ENCODE measurements at regions not wholly inside any gene's neighbourhood (a gene's known extent, or its start where the extent isn't known, plus 50 kb on each side); places are given as distances from the start of the nearest gene placed in this dataset.

GRCh38 chr12:96136161-96136560 is 58.0 kb upstream of the ELK3 start:
- Histone ChIP-seq H3K4me1 (ENCODE audit: control insufficient read depth, insufficient read depth, low read length) (no peaks in the 10 kb centered on the region), H3K9me3 (ENCODE audit: control insufficient read depth, insufficient read depth, low read depth, low read length) (no peaks in the 10 kb centered on the region), H3K27ac (ENCODE audit: extremely low read depth, low read depth, low read length) (no peak overlapping the region), H3K4me3 (ENCODE audit: low read depth, low read length) (no peak overlapping the region), H3K36me3 (ENCODE audit: control insufficient read depth in 2 of 2, insufficient read depth in 1 of 2, low read length in 2 of 2) (no peaks in the 10 kb centered on the region)
- CTCF ChIA-PET: no interaction called here
- POLR2A ChIA-PET: no interaction called here
- TF ChIP-seq ZNF146 (tag by site-specific recombination; IDR thresholded peaks at IDR 0.05) (no peak), EGR2 (tag by site-specific recombination; IDR thresholded peaks at IDR 0.05; ENCODE audit: low read depth) (no peak), ZNF335 (tag by site-specific recombination; conservative IDR thresholded peaks at IDR 0.05) (peak; percentile 17; the same call in 1 of the 2 replicates), PRDM1 (tag by site-specific recombination; IDR thresholded peaks at IDR 0.05) (0 out of 2 replicates have a peak, but pooled peaks have one; percentile 9), PRDM6 (tag by site-specific recombination; IDR thresholded peaks at IDR 0.05) (no peak), ZNF677 (tag by site-specific recombination; IDR thresholded peaks at IDR 0.05) (no peak)

- H3K4me3 ChIP-seq (ENCODE audit: low read depth, low read length): no peak overlapping the region
- H3K27ac ChIP-seq (ENCODE audit: extremely low read depth, low read depth, low read length): no peak overlapping the region
- H3K4me1 ChIP-seq (ENCODE audit: control insufficient read depth, insufficient read depth, low read length): no peaks in the 10 kb centered on the region
- CTCF ChIA-PET: no interaction called here
- H3K9me3 ChIP-seq (ENCODE audit: control insufficient read depth, insufficient read depth, low read depth, low read length): no peaks in the 10 kb centered on the region
- POLR2A ChIA-PET: no interaction called here
- no peaks in the 10 kb centered on the region for H3K36me3 ChIP-seq (ENCODE audit: control insufficient read depth in 2 of 2, insufficient read depth in 1 of 2, low read length in 2 of 2)
- TF ChIP-seq ZNF169 (tag by site-specific recombination; IDR thresholded peaks at IDR 0.05) (no peak), YY1 (tag by site-specific recombination; IDR thresholded peaks at IDR 0.05) (no peak), ZNF280D (tag by site-specific recombination; IDR thresholded peaks at IDR 0.05) (no peak), ZBTB17 (tag by site-specific recombination; IDR thresholded peaks at IDR 0.05) (no peak), YY2 (tag by site-specific recombination; IDR thresholded peaks at IDR 0.05) (no peak), ZNF473 (tag by site-specific recombination; IDR thresholded peaks at IDR 0.05) (no peak), ZBTB8A (tag by site-specific recombination; IDR thresholded peaks at IDR 0.05) (no peak), SP2 (tag by site-specific recombination; IDR thresholded peaks at IDR 0.05) (no peak), ZNF548 (tag by site-specific recombination; IDR thresholded peaks at IDR 0.05) (no peak), ZFP41 (tag by site-specific recombination; IDR thresholded peaks at IDR 0.05; ENCODE audit: borderline replicate concordance) (no peak), ZNF2 (tag by site-specific recombination; IDR thresholded peaks at IDR 0.05) (no peak)
- TF ChIP-seq, protein P1, sequence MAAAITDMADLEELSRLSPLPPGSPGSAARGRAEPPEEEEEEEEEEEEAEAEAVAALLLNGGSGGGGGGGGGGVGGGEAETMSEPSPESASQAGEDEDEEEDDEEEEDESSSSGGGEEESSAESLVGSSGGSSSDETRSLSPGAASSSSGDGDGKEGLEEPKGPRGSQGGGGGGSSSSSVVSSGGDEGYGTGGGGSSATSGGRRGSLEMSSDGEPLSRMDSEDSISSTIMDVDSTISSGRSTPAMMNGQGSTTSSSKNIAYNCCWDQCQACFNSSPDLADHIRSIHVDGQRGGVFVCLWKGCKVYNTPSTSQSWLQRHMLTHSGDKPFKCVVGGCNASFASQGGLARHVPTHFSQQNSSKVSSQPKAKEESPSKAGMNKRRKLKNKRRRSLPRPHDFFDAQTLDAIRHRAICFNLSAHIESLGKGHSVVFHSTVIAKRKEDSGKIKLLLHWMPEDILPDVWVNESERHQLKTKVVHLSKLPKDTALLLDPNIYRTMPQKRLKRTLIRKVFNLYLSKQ (tag by site-specific recombination; IDR thresholded peaks at IDR 0.05; ENCODE audit: borderline replicate concordance): no peak
- TF ChIP-seq, protein P2, sequence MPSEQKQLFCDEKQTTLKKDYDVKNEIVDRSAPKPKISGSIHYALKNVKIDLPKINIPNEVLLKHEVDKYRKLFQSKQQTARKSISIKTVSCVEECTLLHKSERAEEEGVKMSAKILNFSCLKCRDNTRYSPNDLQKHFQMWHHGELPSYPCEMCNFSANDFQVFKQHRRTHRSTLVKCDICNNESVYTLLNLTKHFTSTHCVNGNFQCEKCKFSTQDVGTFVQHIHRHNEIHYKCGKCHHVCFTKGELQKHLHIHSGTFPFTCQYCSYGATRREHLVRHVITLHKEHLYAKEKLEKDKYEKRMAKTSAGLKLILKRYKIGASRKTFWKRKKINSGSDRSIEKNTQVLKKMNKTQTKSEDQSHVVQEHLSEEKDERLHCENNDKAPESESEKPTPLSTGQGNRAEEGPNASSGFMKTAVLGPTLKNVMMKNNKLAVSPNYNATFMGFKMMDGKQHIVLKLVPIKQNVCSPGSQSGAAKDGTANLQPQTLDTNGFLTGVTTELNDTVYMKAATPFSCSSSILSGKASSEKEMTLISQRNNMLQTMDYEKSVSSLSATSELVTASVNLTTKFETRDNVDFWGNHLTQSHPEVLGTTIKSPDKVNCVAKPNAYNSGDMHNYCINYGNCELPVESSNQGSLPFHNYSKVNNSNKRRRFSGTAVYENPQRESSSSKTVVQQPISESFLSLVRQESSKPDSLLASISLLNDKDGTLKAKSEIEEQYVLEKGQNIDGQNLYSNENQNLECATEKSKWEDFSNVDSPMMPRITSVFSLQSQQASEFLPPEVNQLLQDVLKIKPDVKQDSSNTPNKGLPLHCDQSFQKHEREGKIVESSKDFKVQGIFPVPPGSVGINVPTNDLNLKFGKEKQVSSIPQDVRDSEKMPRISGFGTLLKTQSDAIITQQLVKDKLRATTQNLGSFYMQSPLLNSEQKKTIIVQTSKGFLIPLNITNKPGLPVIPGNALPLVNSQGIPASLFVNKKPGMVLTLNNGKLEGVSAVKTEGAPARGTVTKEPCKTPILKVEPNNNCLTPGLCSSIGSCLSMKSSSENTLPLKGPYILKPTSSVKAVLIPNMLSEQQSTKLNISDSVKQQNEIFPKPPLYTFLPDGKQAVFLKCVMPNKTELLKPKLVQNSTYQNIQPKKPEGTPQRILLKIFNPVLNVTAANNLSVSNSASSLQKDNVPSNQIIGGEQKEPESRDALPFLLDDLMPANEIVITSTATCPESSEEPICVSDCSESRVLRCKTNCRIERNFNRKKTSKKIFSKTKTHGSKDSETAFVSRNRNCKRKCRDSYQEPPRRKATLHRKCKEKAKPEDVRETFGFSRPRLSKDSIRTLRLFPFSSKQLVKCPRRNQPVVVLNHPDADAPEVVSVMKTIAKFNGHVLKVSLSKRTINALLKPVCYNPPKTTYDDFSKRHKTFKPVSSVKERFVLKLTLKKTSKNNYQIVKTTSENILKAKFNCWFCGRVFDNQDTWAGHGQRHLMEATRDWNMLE (tag by site-specific recombination; conservative IDR thresholded peaks at IDR 0.05; ENCODE audit: low read depth): no peak
- TF ChIP-seq, protein P3, sequence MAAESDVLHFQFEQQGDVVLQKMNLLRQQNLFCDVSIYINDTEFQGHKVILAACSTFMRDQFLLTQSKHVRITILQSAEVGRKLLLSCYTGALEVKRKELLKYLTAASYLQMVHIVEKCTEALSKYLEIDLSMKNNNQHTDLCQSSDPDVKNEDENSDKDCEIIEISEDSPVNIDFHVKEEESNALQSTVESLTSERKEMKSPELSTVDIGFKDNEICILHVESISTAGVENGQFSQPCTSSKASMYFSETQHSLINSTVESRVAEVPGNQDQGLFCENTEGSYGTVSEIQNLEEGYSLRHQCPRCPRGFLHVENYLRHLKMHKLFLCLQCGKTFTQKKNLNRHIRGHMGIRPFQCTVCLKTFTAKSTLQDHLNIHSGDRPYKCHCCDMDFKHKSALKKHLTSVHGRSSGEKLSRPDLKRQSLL (tag by site-specific recombination; IDR thresholded peaks at IDR 0.05): no peak
- TF ChIP-seq, protein P4, sequence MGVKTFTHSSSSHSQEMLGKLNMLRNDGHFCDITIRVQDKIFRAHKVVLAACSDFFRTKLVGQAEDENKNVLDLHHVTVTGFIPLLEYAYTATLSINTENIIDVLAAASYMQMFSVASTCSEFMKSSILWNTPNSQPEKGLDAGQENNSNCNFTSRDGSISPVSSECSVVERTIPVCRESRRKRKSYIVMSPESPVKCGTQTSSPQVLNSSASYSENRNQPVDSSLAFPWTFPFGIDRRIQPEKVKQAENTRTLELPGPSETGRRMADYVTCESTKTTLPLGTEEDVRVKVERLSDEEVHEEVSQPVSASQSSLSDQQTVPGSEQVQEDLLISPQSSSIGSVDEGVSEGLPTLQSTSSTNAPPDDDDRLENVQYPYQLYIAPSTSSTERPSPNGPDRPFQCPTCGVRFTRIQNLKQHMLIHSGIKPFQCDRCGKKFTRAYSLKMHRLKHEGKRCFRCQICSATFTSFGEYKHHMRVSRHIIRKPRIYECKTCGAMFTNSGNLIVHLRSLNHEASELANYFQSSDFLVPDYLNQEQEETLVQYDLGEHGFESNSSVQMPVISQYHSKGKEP (tag by site-specific recombination; IDR thresholded peaks at IDR 0.05): no peak
These were observed 57.3 kb upstream of the ELK3 start for GRCh38 chr12:96136725-96137378.
